Hepatocyte (in vitro differentiated cells): ENCODE measurements at regions not wholly inside any gene's neighbourhood (a gene's known extent, or its start where the extent isn't known, plus 50 kb on each side); places are given as distances from the start of the nearest gene placed in this dataset.

Experiments used
- EZH2 ChIP-seq: fragments of 200-600 bp; sonication (generic); IDR thresholded peaks from 2 replicates; pipeline ENCODE4 v1.6.1; 2016; ENCODE audit warnings: antibody characterized with exemption, mild to moderate bottlenecking, borderline replicate concordance
- EZH2phosphoT487 ChIP-seq: fragments of 200-600 bp; sonication (generic); IDR thresholded peaks from one replicate; pipeline ENCODE4 v1.6.1; 2018; ENCODE audit warnings: antibody characterized with exemption, mild to moderate bottlenecking, low read depth, moderate library complexity; ENCODE audit not compliant: unreplicated experiment, severe bottlenecking
- TF ChIP-seq, protein P1 (sequence below): fragments of 200-600 bp; sonication (generic); IDR thresholded peaks from 2 replicates; pipeline ENCODE4 v1.5.1; 2016; ENCODE audit warnings: antibody characterized with exemption, mild to moderate bottlenecking; ENCODE audit not compliant: poor library complexity

DNA sequence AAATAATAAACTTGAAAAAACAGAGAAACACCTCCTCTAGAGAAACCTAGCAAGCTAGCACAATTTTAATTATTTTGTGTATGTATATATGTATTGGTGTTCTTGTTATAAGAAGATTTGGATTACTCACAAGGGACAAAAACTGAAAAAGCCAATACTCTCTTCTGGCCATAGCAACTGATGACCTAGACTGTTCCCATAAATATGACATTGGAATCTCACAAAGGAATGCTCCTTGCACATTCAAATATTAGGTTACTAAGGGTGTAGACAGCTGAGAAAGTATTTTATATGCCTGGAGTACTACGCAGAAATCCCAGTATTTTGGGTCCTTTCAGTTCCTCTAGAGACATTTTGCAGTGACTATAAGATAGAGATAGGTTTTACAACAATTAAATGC lies 279.4 kb downstream of the FZD1 start:
- TF ChIP-seq, protein P1, sequence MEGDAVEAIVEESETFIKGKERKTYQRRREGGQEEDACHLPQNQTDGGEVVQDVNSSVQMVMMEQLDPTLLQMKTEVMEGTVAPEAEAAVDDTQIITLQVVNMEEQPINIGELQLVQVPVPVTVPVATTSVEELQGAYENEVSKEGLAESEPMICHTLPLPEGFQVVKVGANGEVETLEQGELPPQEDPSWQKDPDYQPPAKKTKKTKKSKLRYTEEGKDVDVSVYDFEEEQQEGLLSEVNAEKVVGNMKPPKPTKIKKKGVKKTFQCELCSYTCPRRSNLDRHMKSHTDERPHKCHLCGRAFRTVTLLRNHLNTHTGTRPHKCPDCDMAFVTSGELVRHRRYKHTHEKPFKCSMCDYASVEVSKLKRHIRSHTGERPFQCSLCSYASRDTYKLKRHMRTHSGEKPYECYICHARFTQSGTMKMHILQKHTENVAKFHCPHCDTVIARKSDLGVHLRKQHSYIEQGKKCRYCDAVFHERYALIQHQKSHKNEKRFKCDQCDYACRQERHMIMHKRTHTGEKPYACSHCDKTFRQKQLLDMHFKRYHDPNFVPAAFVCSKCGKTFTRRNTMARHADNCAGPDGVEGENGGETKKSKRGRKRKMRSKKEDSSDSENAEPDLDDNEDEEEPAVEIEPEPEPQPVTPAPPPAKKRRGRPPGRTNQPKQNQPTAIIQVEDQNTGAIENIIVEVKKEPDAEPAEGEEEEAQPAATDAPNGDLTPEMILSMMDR = no peak
- TF ChIP-seq EZH2 (no peak), EZH2phosphoT487 (no peak)
